Right atrium auricular region (tissue), 2 donors: ENCODE measurements at regions not wholly inside any gene's neighbourhood (a gene's known extent, or its start where the extent isn't known, plus 50 kb on each side); places are given as distances from the start of the nearest gene placed in this dataset.

Experiments
- DNase-seq: peaks from one replicate; pipeline ENCODE4 v3.0.0-alpha.2; 2019; ENCODE audit warnings: low spot score
- H3K27ac ChIP-seq, 2 donors: fragments of 200-600 bp; sonication (generic); 1 replicate in 1 of 2; 2 replicates in 1 of 2; pipeline ENCODE4 v1.5.1; 2016 to 2019
- H3K27me3 ChIP-seq, 2 donors: fragments of 200-600 bp; sonication (generic); one replicate each; pipeline versions ENCODE4 v1.5.1 to v1.6.0; 2017 to 2019
- H3K36me3 ChIP-seq: fragments of 200-600 bp; sonication (generic); one replicate; pipeline ENCODE4 v1.5.1; 2016
- H3K4me1 ChIP-seq, 2 donors: fragments of 200-600 bp; sonication (generic); one replicate each; pipeline versions ENCODE4 v1.5.1 to v1.6.0; 2017 to 2019
- H3K4me3 ChIP-seq, 2 donors: fragments of 200-600 bp; sonication (generic); 1 replicate in 1 of 2; 2 replicates in 1 of 2; pipeline ENCODE4 v1.5.1; 2017 to 2019; ENCODE audit warnings: mild to moderate bottlenecking in 1 of 2, moderate library complexity in 1 of 2
- H3K9me3 ChIP-seq, 2 donors: fragments of 200-600 bp; sonication (generic); one replicate each; pipeline ENCODE4 v1.5.1; 2019
- TF ChIP-seq, protein P1 (sequence below), 2 donors: fragments of 200-600 bp; sonication (generic); IDR thresholded peaks; one replicate each; pipeline ENCODE4 v1.5.1; 2019; ENCODE audit warnings: antibody characterized with exemption in 2 of 2

DNA sequence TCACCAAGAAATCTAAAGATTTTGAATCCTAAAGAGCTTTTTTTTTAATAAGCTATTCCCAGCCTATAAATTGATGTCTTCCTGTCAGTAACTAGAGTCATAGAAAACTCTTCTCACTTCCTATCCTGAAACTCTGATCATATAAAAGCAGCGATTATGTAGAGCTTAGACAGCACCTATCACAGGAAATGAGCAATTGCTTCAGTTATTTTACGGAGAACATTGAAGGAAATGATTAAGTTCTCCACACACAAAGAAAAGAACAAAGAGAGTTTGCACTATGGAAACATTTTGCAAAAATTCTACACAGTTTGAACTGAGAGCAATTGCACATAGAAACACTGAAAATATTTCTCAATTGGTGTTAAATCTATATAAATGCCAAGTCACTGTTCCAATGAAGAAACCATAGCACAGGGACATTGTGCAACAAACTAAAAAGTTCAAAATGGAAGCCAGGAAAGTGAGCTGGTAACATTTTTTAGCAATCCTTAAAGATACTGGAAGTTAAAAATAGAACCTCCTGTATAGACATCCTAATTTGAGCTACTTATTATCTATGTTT is 291.5 kb upstream of the ARHGEF26 start:
- H3K9me3 ChIP-seq, result no peaks in the 10 kb centered on the region
- no peak overlapping the region for H3K4me3 ChIP-seq
- H3K27ac ChIP-seq, result no peak overlapping the region
- no peak for DNase-seq
- TF ChIP-seq, protein P1, sequence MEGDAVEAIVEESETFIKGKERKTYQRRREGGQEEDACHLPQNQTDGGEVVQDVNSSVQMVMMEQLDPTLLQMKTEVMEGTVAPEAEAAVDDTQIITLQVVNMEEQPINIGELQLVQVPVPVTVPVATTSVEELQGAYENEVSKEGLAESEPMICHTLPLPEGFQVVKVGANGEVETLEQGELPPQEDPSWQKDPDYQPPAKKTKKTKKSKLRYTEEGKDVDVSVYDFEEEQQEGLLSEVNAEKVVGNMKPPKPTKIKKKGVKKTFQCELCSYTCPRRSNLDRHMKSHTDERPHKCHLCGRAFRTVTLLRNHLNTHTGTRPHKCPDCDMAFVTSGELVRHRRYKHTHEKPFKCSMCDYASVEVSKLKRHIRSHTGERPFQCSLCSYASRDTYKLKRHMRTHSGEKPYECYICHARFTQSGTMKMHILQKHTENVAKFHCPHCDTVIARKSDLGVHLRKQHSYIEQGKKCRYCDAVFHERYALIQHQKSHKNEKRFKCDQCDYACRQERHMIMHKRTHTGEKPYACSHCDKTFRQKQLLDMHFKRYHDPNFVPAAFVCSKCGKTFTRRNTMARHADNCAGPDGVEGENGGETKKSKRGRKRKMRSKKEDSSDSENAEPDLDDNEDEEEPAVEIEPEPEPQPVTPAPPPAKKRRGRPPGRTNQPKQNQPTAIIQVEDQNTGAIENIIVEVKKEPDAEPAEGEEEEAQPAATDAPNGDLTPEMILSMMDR (IDR thresholded peaks at IDR 0.05), result no peak
- H3K36me3 ChIP-seq, result no peaks in the 10 kb centered on the region
- no peaks in the 10 kb centered on the region for H3K4me1 ChIP-seq
- no peaks in the 10 kb centered on the region for H3K27me3 ChIP-seq

- no peaks in the 10 kb centered on the region for H3K9me3 ChIP-seq
- no peaks in the 10 kb centered on the region for H3K36me3 ChIP-seq
- TF ChIP-seq, protein P1 (IDR thresholded peaks at IDR 0.05), result no peak
- no peak overlapping the region for H3K4me3 ChIP-seq
- no peaks in the 10 kb centered on the region for H3K27me3 ChIP-seq
- no peak for DNase-seq
- H3K27ac ChIP-seq, result no peak overlapping the region
- H3K4me1 ChIP-seq, result no peaks in the 10 kb centered on the region
Observed at GRCh38 chr3:153830552-153830951, 290.6 kb upstream of the ARHGEF26 start.

DNA sequence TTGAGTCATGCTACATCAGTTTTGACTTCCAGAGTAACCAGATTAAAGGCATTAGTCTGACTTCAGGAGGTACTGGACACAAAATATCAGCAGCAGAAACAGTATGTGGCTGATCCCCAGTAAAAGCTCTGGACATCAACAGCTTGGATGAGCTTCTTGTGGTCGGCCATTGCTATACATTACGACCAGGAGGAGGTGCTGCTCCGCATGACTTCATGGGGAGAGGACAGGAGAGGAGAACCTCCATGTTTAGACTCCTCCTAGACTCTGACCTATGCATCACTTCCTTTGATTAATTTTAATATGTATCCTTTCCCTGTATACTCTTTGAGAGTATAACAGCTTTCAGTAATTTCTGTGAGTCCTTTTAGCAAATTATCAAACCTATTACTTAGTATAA is 285.6 kb upstream of the ARHGEF26 start:
- Histone ChIP-seq H3K27ac (no peak overlapping the region), H3K4me3 (no peak overlapping the region), H3K36me3 (no peaks in the 10 kb centered on the region), H3K4me1 (no peaks in the 10 kb centered on the region), H3K9me3 (no peaks in the 10 kb centered on the region), H3K27me3 (no peaks in the 10 kb centered on the region)
- TF ChIP-seq, protein P1 (IDR thresholded peaks at IDR 0.05), result no peak
- DNase-seq, result no peak

DNA sequence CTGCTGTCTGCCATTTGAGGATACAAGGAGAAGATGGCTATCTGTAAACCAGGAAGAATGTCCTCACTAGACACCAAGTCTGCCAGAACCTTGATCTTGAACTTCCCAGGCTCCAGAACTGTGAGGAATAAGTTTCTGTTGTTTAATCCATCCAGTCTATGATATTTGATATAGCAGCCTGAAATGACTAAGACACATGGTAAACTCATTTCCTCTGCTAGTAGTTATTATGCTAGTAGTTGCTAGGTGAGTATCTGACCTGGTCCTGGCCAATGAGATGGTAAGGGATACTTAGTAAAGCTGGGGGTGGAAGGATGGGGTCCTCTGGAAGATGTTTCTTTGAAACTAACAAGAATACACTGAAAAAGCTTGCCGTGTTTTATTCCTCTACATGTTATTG is 280.7 kb upstream of the ARHGEF26 start:
- TF ChIP-seq, protein P1 (IDR thresholded peaks at IDR 0.05), result no peak
- no peak overlapping the region for H3K4me3 ChIP-seq
- no peaks in the 10 kb centered on the region for H3K36me3 ChIP-seq
- no peaks in the 10 kb centered on the region for H3K27me3 ChIP-seq
- H3K9me3 ChIP-seq, result no peaks in the 10 kb centered on the region
- DNase-seq, result no peak
- no peaks in the 10 kb centered on the region for H3K4me1 ChIP-seq
- H3K27ac ChIP-seq, result no peak overlapping the region

- TF ChIP-seq, protein P1 (IDR thresholded peaks at IDR 0.05), result no peak
- DNase-seq, result no peak
- H3K4me3 ChIP-seq, result no peak overlapping the region
- no peaks in the 10 kb centered on the region for H3K4me1 ChIP-seq
- H3K36me3 ChIP-seq, result no peaks in the 10 kb centered on the region
- H3K27me3 ChIP-seq, result no peaks in the 10 kb centered on the region
- no peak overlapping the region for H3K27ac ChIP-seq
- no peaks in the 10 kb centered on the region for H3K9me3 ChIP-seq
Observed at GRCh38 chr3:153843994-153844393, 277.2 kb upstream of the ARHGEF26 start.

- Histone ChIP-seq H3K9me3 (no peaks in the 10 kb centered on the region), H3K27me3 (no peaks in the 10 kb centered on the region), H3K27ac (no peak overlapping the region), H3K4me3 (no peak overlapping the region), H3K36me3 (no peaks in the 10 kb centered on the region), H3K4me1 (no peaks in the 10 kb centered on the region)
- TF ChIP-seq, protein P1 (IDR thresholded peaks at IDR 0.05), result no peak
- no peak for DNase-seq
Observed at GRCh38 chr3:153845311-153845710, 275.9 kb upstream of the ARHGEF26 start.
